ENCODE measurements at regions not wholly inside any gene's neighbourhood (a gene's known extent, or its start where the extent isn't known, plus 50 kb on each side); places are given as distances from the start of the nearest gene placed in this dataset.
"Not testable (repeated sequence)": the region's sequence is repeated elsewhere in the genome, so short reads cannot be mapped to it uniquely, and the experiment has no call there.

GRCh38 chr2:87317193-87317592 lies 295.5 kb upstream of the PLGLB1 start:
- not testable (repeated sequence) for TF ChIP-seq CTCF, EZH2phosphoT487 (IDR thresholded peaks at IDR 0.05; ENCODE audit: low read length)

All from MM.1S (cell line).